ENCODE measurements at regions not wholly inside any gene's neighbourhood (a gene's known extent, or its start where the extent isn't known, plus 50 kb on each side); places are given as distances from the start of the nearest gene placed in this dataset.

- no peaks in the 10 kb centered on the region for H3K9me1 ChIP-seq (replicated peaks; ENCODE audit: control insufficient read depth, extremely low read depth, insufficient read depth, low read length)
- intact Hi-C loops (cut with micrococcal nuclease): no loop called here
- H3K4me1 ChIP-seq (ENCODE audit: control insufficient read depth, extremely low read depth, insufficient read depth, low read length): no peaks in the 10 kb centered on the region
- ChIA-PET CTCF (no interaction called here), POLR2A (no interaction called here)
- no peaks in the 10 kb centered on the region for H3K27me3 ChIP-seq (ENCODE audit: control insufficient read depth in 2 of 2, insufficient read depth in 2 of 2, low read length in 2 of 2)
- H3K9me3 ChIP-seq (replicated peaks; ENCODE audit: control insufficient read depth, insufficient read depth, low read length): no peaks in the 10 kb centered on the region
- FAIRE-seq (no peak), DNase-seq (ENCODE audit: low read depth, low spot score) (no peak)
- BruUV-seq (replicated peaks): no TSS peak
- H3K4me3 ChIP-seq (replicated peaks in 1 of 3; ENCODE audit: insufficient read depth in 1 of 3, low read depth in 1 of 3, low read length in 3 of 3): no peak overlapping the region
- dilution Hi-C loops (cut with MboI; ENCODE audit: extremely low pct_ligation_motif_present, low sequenced_read_pairs): no loop called here
- H2AFZ ChIP-seq (ENCODE audit: low read depth, low read length): no peak overlapping the region
- H3K9ac ChIP-seq (replicated peaks; ENCODE audit: extremely low read depth, insufficient read depth, low read length): no peak overlapping the region
- no peak overlapping the region for H3K4me2 ChIP-seq (ENCODE audit: insufficient read depth, low read length)
- no peaks in the 10 kb centered on the region for H3K36me3 ChIP-seq (ENCODE audit: control insufficient read depth in 2 of 2, extremely low read depth in 1 of 2, insufficient read depth in 2 of 2, low read length in 2 of 2)
- H4K20me1 ChIP-seq (replicated peaks; ENCODE audit: control insufficient read depth, extremely low read depth, insufficient read depth, low read length): no peaks in the 10 kb centered on the region
- no peaks in the 10 kb centered on the region for H3K79me2 ChIP-seq (ENCODE audit: control insufficient read depth, insufficient read depth, low read length)
- TF ChIP-seq MYC (IDR thresholded peaks at IDR 0.05; ENCODE audit: low read depth, low read length) (no peak), EZH2 (IDR thresholded peaks at IDR 0.05; ENCODE audit: borderline replicate concordance, low read depth, low read length, severe bottlenecking) (no peak), GATA2 (IDR thresholded peaks at IDR 0.05; ENCODE audit: insufficient read depth, insufficient read length, low read depth, low read length) (no peak)
- no peak overlapping the region for H3K27ac ChIP-seq (ENCODE audit: insufficient read depth, low read depth, low read length)
These were observed 167.9 kb upstream of the NTF3 start for GRCh38 chr12:5264006-5264405.

GRCh38 chr12:5267603-5268423 lies 164.1 kb upstream of the NTF3 start:
- Histone ChIP-seq H3K36me3 (ENCODE audit: control insufficient read depth in 2 of 2, extremely low read depth in 1 of 2, insufficient read depth in 2 of 2, low read length in 2 of 2) (no peaks in the 10 kb centered on the region), H3K79me2 (ENCODE audit: control insufficient read depth, insufficient read depth, low read length) (no peaks in the 10 kb centered on the region), H4K20me1 (replicated peaks; ENCODE audit: control insufficient read depth, extremely low read depth, insufficient read depth, low read length) (no peaks in the 10 kb centered on the region), H3K27me3 (ENCODE audit: control insufficient read depth in 2 of 2, insufficient read depth in 2 of 2, low read length in 2 of 2) (no peaks in the 10 kb centered on the region), H2AFZ (ENCODE audit: low read depth, low read length) (no peak overlapping the region), H3K4me3 (replicated peaks in 1 of 3; ENCODE audit: insufficient read depth in 1 of 3, low read depth in 1 of 3, low read length in 3 of 3) (no peak overlapping the region), H3K9ac (replicated peaks; ENCODE audit: extremely low read depth, insufficient read depth, low read length) (no peak overlapping the region), H3K4me2 (ENCODE audit: insufficient read depth, low read length) (no peak overlapping the region), H3K4me1 (ENCODE audit: control insufficient read depth, extremely low read depth, insufficient read depth, low read length) (no peaks in the 10 kb centered on the region), H3K9me1 (replicated peaks; ENCODE audit: control insufficient read depth, extremely low read depth, insufficient read depth, low read length) (no peaks in the 10 kb centered on the region), H3K9me3 (replicated peaks; ENCODE audit: control insufficient read depth, insufficient read depth, low read length) (no peaks in the 10 kb centered on the region), H3K27ac (ENCODE audit: insufficient read depth, low read depth, low read length) (no peak overlapping the region)
- dilution Hi-C loops (cut with MboI; ENCODE audit: extremely low pct_ligation_motif_present, low sequenced_read_pairs) (no loop called here), intact Hi-C loops (cut with micrococcal nuclease) (no loop called here)
- ChIA-PET POLR2A (no interaction called here), CTCF (no interaction called here)
- no TSS peak for BruUV-seq (replicated peaks)
- FAIRE-seq (no peak), DNase-seq (ENCODE audit: low read depth, low spot score) (no peak)
- TF ChIP-seq POLR2AphosphoS5 (IDR thresholded peaks at IDR 0.05; ENCODE audit: insufficient read depth, low read depth, low read length): no peak
- no peak for TF ChIP-seq MYC (IDR thresholded peaks at IDR 0.05; ENCODE audit: low read depth, low read length)
- no peak for TF ChIP-seq FOS (IDR thresholded peaks at IDR 0.05; ENCODE audit: borderline replicate concordance, insufficient read depth, low read length)
- no peak for TF ChIP-seq MAX (IDR thresholded peaks at IDR 0.05; ENCODE audit: insufficient read depth, insufficient read length)
- no peak for TF ChIP-seq JUN (IDR thresholded peaks at IDR 0.05; ENCODE audit: borderline replicate concordance, insufficient read depth, insufficient read length, low read depth)
- no peak for TF ChIP-seq EZH2 (IDR thresholded peaks at IDR 0.05; ENCODE audit: borderline replicate concordance, low read depth, low read length, severe bottlenecking)
- TF ChIP-seq POLR2A (IDR thresholded peaks at IDR 0.05; ENCODE audit: low read depth, low read length): no peak
- TF ChIP-seq GATA2 (IDR thresholded peaks at IDR 0.05; ENCODE audit: insufficient read depth, insufficient read length, low read depth, low read length): no peak
- TF ChIP-seq CTCF (IDR thresholded peaks at IDR 0.05; ENCODE audit: extremely low read depth in 1 of 2, insufficient read depth in 1 of 2, low read depth in 1 of 2, low read length in 2 of 2): no peak

All from endothelial cell of umbilical vein (primary cell).